ENCODE measurements at regions not wholly inside any gene's neighbourhood (a gene's known extent, or its start where the extent isn't known, plus 50 kb on each side); places are given as distances from the start of the nearest gene placed in this dataset.

- TF ChIP-seq, protein P1, sequence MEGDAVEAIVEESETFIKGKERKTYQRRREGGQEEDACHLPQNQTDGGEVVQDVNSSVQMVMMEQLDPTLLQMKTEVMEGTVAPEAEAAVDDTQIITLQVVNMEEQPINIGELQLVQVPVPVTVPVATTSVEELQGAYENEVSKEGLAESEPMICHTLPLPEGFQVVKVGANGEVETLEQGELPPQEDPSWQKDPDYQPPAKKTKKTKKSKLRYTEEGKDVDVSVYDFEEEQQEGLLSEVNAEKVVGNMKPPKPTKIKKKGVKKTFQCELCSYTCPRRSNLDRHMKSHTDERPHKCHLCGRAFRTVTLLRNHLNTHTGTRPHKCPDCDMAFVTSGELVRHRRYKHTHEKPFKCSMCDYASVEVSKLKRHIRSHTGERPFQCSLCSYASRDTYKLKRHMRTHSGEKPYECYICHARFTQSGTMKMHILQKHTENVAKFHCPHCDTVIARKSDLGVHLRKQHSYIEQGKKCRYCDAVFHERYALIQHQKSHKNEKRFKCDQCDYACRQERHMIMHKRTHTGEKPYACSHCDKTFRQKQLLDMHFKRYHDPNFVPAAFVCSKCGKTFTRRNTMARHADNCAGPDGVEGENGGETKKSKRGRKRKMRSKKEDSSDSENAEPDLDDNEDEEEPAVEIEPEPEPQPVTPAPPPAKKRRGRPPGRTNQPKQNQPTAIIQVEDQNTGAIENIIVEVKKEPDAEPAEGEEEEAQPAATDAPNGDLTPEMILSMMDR (IDR thresholded peaks at IDR 0.05): no peak
- TF ChIP-seq POLR2A (IDR thresholded peaks at IDR 0.05): no peak
Measured at GRCh38 chr14:61918998-61919397, 156.8 kb downstream of the SNAPC1 start.
